ENCODE measurements at regions not wholly inside any gene's neighbourhood (a gene's known extent, or its start where the extent isn't known, plus 50 kb on each side); places are given as distances from the start of the nearest gene placed in this dataset.
A peak's percentile ranks its signal among the peaks of the same experiment; 100 is the strongest.

- TF ChIP-seq FOXP4 (CRISPR knock-in tag; IDR thresholded peaks at IDR 0.05; ENCODE audit: borderline replicate concordance) (no peak), PML (IDR thresholded peaks at IDR 0.05; ENCODE audit: low read length) (peak; percentile 84), KDM4B (IDR thresholded peaks at IDR 0.05; ENCODE audit: borderline replicate concordance in 2 of 2, low read depth in 1 of 2) (no peak), E4F1 (CRISPR knock-in tag; IDR thresholded peaks at IDR 0.05; ENCODE audit: borderline replicate concordance) (no peak), ZBTB26 (CRISPR knock-in tag; IDR thresholded peaks at IDR 0.05) (no peak), CUX1 (CRISPR knock-in tag; IDR thresholded peaks at IDR 0.05) (no peak), MTF1 (CRISPR knock-in tag; IDR thresholded peaks at IDR 0.05; ENCODE audit: borderline replicate concordance) (no peak), RCOR1 (IDR thresholded peaks at IDR 0.05; ENCODE audit: borderline replicate concordance in 1 of 2, low read depth in 2 of 2, low read length in 2 of 2) (peak in 1 of 2 experiments; percentile 89; a peak in 3 of 4 replicates), RB1 (IDR thresholded peaks at IDR 0.05; ENCODE audit: low read depth) (no peak), ZBTB12 (CRISPR knock-in tag; IDR thresholded peaks at IDR 0.05) (peak; percentile 93), THAP7 (CRISPR knock-in tag; IDR thresholded peaks at IDR 0.05) (no peak), ZNF124 (CRISPR knock-in tag; IDR thresholded peaks at IDR 0.05) (no peak), MAFF (IDR thresholded peaks at IDR 0.05; ENCODE audit: low read length) (no peak; the same call in 1 of the 2 replicates), ZNF57 (CRISPR knock-in tag; IDR thresholded peaks at IDR 0.05) (no peak), ZSCAN32 (CRISPR knock-in tag; IDR thresholded peaks at IDR 0.05) (no peak)
Measured at GRCh38 chr2:8004250-8004681, 677.6 kb upstream of the ID2 start (continued).

Measured in K562 (cell line).